ENCODE measurements at regions not wholly inside any gene's neighbourhood (a gene's known extent, or its start where the extent isn't known, plus 50 kb on each side); places are given as distances from the start of the nearest gene placed in this dataset.

DNA sequence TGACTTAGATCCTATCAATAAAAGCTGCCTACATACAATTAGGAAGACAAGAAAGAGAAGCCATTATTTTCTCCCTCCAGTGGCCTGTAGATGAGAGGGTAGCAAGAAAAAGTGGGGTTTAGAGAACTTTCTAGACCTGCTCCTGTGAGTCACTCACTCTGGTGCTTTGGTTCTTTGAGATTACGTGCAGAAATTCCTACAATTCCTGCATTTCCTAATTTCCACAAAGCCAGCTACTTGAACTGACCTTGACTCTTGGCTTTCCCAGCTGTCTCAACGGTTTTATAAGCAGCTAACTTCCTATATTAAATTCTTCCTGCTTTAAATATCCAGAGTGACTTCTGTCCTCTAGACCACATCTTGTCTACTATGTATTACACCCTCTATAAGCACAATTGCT lies 899.5 kb upstream of the KLHL29 start:
- Mint-ChIP-seq H3K9me3 (no peaks in the 10 kb centered on the region), H3K4me3 (no peak overlapping the region), H3K27me3 (peaks cover 4% of the 10 kb centered on the region), H3K36me3 (no peaks in the 10 kb centered on the region), H3K27ac (no peak overlapping the region), H3K4me1 (ENCODE audit: unreplicated experiment) (peaks cover 8% of the 10 kb centered on the region)
- TF ChIP-seq, protein P1, sequence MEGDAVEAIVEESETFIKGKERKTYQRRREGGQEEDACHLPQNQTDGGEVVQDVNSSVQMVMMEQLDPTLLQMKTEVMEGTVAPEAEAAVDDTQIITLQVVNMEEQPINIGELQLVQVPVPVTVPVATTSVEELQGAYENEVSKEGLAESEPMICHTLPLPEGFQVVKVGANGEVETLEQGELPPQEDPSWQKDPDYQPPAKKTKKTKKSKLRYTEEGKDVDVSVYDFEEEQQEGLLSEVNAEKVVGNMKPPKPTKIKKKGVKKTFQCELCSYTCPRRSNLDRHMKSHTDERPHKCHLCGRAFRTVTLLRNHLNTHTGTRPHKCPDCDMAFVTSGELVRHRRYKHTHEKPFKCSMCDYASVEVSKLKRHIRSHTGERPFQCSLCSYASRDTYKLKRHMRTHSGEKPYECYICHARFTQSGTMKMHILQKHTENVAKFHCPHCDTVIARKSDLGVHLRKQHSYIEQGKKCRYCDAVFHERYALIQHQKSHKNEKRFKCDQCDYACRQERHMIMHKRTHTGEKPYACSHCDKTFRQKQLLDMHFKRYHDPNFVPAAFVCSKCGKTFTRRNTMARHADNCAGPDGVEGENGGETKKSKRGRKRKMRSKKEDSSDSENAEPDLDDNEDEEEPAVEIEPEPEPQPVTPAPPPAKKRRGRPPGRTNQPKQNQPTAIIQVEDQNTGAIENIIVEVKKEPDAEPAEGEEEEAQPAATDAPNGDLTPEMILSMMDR (conservative IDR thresholded peaks at IDR 0.05): no peak
- DNase-seq (ENCODE audit: extremely low spot score, unreplicated experiment): no peak

DNA sequence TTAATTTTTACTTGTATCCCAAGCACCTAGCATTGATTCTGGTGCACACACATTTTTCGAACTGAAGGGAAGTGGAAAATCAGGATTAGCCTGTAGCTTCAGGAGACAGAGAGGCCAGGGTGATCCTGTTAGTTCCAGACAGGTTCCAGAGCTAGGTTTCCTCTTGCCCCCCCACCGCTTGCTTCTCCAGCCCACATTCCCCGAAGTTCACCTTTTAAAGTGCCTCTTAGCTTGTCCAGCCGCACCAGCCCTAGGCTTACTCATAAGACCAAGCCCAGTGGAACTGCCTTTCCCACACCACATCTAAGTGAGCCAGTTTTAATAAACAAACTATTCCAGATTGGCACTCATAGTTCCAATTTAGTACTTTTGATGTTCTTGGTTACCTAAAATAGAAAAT lies 898.6 kb upstream of the KLHL29 start:
- Mint-ChIP-seq H3K27me3 (no peaks in the 10 kb centered on the region), H3K36me3 (no peaks in the 10 kb centered on the region), H3K4me1 (ENCODE audit: unreplicated experiment) (no peaks in the 10 kb centered on the region), H3K9me3 (no peaks in the 10 kb centered on the region), H3K27ac (no peak overlapping the region), H3K4me3 (no peak overlapping the region)
- TF ChIP-seq, protein P1 (conservative IDR thresholded peaks at IDR 0.05): no peak
- DNase-seq (ENCODE audit: extremely low spot score, unreplicated experiment): no peak

DNA sequence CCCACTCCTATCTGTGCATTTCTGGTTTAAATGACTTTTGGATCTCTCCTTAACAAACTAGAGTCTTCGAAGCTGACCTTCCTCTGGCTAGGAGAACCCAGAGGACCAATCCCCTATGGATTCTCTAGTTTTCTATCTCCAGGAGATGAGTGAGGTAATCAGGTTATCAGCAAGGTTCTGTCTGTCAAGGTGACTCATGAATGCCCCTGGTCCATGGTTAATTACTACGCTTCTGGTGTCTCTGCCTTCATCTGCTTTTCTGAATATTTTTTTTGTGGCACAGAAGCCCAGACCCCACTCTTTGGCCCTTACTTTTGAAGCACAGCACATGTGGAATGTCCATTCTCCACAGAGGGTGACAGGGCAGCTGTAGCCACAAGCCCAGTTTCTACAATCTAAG lies 897.9 kb upstream of the KLHL29 start:
- H3K4me1 Mint-ChIP-seq (ENCODE audit: unreplicated experiment): no peaks in the 10 kb centered on the region
- H3K27me3 Mint-ChIP-seq: no peaks in the 10 kb centered on the region
- H3K4me3 Mint-ChIP-seq: no peak overlapping the region
- H3K36me3 Mint-ChIP-seq: no peaks in the 10 kb centered on the region
- no peak overlapping the region for H3K27ac Mint-ChIP-seq
- TF ChIP-seq, protein P1 (conservative IDR thresholded peaks at IDR 0.05): no peak
- H3K9me3 Mint-ChIP-seq: no peaks in the 10 kb centered on the region
- DNase-seq (ENCODE audit: extremely low spot score, unreplicated experiment): no peak

DNA sequence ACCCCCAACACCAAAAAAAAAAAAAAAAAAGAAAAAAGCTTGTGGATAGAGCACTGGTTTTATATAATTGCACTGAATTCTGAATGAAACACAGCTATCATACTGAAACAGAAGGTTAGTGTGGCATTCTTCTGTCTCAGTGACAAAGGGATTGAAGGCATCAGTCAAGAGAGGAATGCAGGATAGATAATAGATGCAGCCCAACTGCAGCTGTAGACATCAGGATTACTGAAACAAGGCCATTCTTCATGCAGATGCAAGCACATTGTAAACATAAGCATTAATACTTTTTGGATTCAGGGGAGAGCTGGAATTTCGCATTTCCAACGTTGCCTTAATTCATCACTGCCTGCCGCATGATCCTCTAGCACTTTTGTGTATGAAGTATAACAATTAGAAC lies 897.4 kb upstream of the KLHL29 start:
- TF ChIP-seq, protein P1 (conservative IDR thresholded peaks at IDR 0.05): no peak
- H3K9me3 Mint-ChIP-seq: no peaks in the 10 kb centered on the region
- no peaks in the 10 kb centered on the region for H3K27me3 Mint-ChIP-seq
- DNase-seq (ENCODE audit: extremely low spot score, unreplicated experiment): no peak
- no peaks in the 10 kb centered on the region for H3K36me3 Mint-ChIP-seq
- no peaks in the 10 kb centered on the region for H3K4me1 Mint-ChIP-seq (ENCODE audit: unreplicated experiment)
- H3K27ac Mint-ChIP-seq: no peak overlapping the region
- H3K4me3 Mint-ChIP-seq: no peak overlapping the region

DNA sequence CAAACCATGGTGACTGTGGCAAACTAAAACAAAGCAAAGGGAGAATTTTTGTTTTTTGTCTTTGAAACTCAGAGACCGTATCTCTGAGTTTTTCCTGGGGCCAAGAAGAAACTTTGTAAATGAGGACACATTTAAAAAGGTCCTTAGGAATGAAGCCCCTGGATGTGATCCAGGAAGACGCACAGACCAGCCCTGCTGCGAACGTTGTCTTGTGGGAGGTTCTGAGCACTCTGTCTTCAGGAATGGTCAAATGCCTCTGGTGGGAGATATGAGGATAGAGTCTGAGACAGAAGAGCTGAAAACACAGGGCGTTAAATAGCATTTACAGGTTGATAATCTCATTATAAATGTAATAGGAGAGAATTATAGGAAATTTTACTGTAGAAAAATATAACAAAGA lies 893.5 kb upstream of the KLHL29 start:
- DNase-seq (ENCODE audit: extremely low spot score, unreplicated experiment): no peak
- TF ChIP-seq, protein P1 (conservative IDR thresholded peaks at IDR 0.05): no peak
- no peaks in the 10 kb centered on the region for H3K4me1 Mint-ChIP-seq (ENCODE audit: unreplicated experiment)

DNA sequence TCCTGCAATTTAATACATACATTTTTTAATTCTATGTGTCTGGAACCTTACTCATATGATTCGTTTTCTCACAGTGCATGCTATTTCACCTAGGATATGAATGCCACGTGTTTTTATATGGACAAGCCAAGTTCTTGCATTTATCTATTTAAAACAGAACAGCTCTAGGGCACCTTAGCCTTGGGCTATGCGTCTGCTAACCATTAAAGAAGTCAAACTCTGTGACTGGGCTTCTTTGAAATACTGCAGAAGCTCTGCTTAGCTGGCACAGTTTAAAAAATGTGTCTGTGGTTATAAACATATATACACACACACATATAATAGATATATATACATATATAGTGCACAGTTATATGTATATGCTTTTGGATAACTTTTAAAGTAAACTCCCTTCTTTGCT lies 890.8 kb upstream of the KLHL29 start:
- Mint-ChIP-seq H3K4me3 (no peak overlapping the region), H3K27me3 (no peaks in the 10 kb centered on the region), H3K27ac (no peak overlapping the region), H3K9me3 (peaks cover 4% of the 10 kb centered on the region), H3K4me1 (ENCODE audit: unreplicated experiment) (peaks cover 3% of the 10 kb centered on the region), H3K36me3 (no peaks in the 10 kb centered on the region)
- DNase-seq (ENCODE audit: extremely low spot score, unreplicated experiment): no peak
- TF ChIP-seq, protein P1 (conservative IDR thresholded peaks at IDR 0.05): no peak

More for the DNA sequence above, 893.5 kb upstream of the KLHL29 start:
- Mint-ChIP-seq H3K36me3 (no peaks in the 10 kb centered on the region), H3K4me3 (no peak overlapping the region), H3K9me3 (no peaks in the 10 kb centered on the region), H3K27me3 (no peaks in the 10 kb centered on the region), H3K27ac (no peak overlapping the region)
